Caco-2 (cell line): ENCODE measurements at regions not wholly inside any gene's neighbourhood (a gene's known extent, or its start where the extent isn't known, plus 50 kb on each side); places are given as distances from the start of the nearest gene placed in this dataset.

Experiments
- BruUV-seq: library from RNA; stranded (reverse); fragments of 400-500 nt; replicated peaks from 2 replicates; lab custom pipeline; 2021; lab: Mats Ljungman, UMichigan
- CTCF ChIA-PET: fragments of 300-600 bp; sonication (Branson Sonifier 250); formaldehyde crosslinking; loops from one replicate; lab custom pipeline; 2022; ENCODE audit warnings: antibody characterized with exemption; lab: Charles Lee
- POLR2A ChIA-PET: fragments of 300-600 bp; sonication (Branson Sonifier 250); formaldehyde crosslinking; loops from one replicate; lab custom pipeline; 2022; ENCODE audit warnings: antibody characterized with exemption; lab: Charles Lee
- DNase-seq, 2 experiments: peaks; one replicate each; pipeline versions ENCODE4 v3.0.0 to v3.0.0-alpha.2; 2020 to 2022
- H3K27me3 ChIP-seq: replicated peaks from 2 replicates; pipeline ENCODE4 v1.6.0; 2011; ENCODE audit warnings: low read length; ENCODE audit not compliant: control insufficient read depth, insufficient read depth
- H3K36me3 ChIP-seq: 2 replicates; pipeline ENCODE4 v1.5.1; 2011; ENCODE audit warnings: low read length; ENCODE audit not compliant: control insufficient read depth, insufficient read depth
- H3K4me1 ChIP-seq: fragments of 250-450 bp; sonication (Bioruptor Pico); 2 replicates; pipeline ENCODE4 v1.5.1; 2020; ENCODE audit warnings: mild to moderate bottlenecking
- H3K4me3 ChIP-seq: 2 replicates; pipeline ENCODE4 v1.5.1; 2011; ENCODE audit warnings: low read depth, mild to moderate bottlenecking, control low read depth, low read length
- H3K9me3 ChIP-seq: fragments of 250-450 bp; sonication (Bioruptor Pico); 2 replicates; pipeline ENCODE4 v1.5.1; 2020; ENCODE audit warnings: mild to moderate bottlenecking, moderate library complexity
- H3K27ac Mint-ChIP-seq: one replicate; pipeline ENCODE4 v1.8.0; 2022; ENCODE audit warnings: mixed read lengths; ENCODE audit not compliant: unreplicated experiment
- H3K27me3 Mint-ChIP-seq: one replicate; pipeline ENCODE4 v1.8.0; 2022; ENCODE audit warnings: mixed read lengths; ENCODE audit not compliant: insufficient read depth, unreplicated experiment
- H3K36me3 Mint-ChIP-seq: one replicate; pipeline ENCODE4 v1.8.0; 2022; ENCODE audit warnings: mild to moderate bottlenecking, mixed read lengths; ENCODE audit not compliant: insufficient read depth, unreplicated experiment
- H3K4me1 Mint-ChIP-seq: one replicate; pipeline ENCODE4 v1.8.0; 2022; ENCODE audit warnings: low read depth, mixed read lengths; ENCODE audit not compliant: unreplicated experiment
- H3K4me3 Mint-ChIP-seq: one replicate; pipeline ENCODE4 v1.8.0; 2022; ENCODE audit warnings: mild to moderate bottlenecking, moderate library complexity, mixed read lengths; ENCODE audit not compliant: unreplicated experiment
- H3K9me3 Mint-ChIP-seq: one replicate; pipeline ENCODE4 v1.8.0; 2022; ENCODE audit warnings: mixed read lengths; ENCODE audit not compliant: unreplicated experiment
- intact Hi-C: fragments of 100-400 bp; cut with micrococcal nuclease; formaldehyde crosslinking; loops from one replicate; pipeline ENCODE4 v1.10.0; 2022; ENCODE audit not compliant: unreplicated experiment
- TF ChIP-seq, protein P1 (sequence below), 2 experiments: fragments of 200-600 bp in 1 of 2; IDR thresholded peaks; 1 replicate in 1 of 2; 2 replicates in 1 of 2; pipeline versions ENCODE4 v1.5.1 to v1.8.0; 2011 to 2022; ENCODE audit warnings: antibody characterized with exemption in 1 of 2, control low read depth in 1 of 2, inconsistent platforms in 1 of 2, low read depth in 1 of 2, low read length in 1 of 2, mild to moderate bottlenecking in 1 of 2, moderate library complexity in 1 of 2; ENCODE audit not compliant: insufficient read depth in 1 of 2, severe bottlenecking in 1 of 2, unreplicated experiment in 1 of 2

DNA sequence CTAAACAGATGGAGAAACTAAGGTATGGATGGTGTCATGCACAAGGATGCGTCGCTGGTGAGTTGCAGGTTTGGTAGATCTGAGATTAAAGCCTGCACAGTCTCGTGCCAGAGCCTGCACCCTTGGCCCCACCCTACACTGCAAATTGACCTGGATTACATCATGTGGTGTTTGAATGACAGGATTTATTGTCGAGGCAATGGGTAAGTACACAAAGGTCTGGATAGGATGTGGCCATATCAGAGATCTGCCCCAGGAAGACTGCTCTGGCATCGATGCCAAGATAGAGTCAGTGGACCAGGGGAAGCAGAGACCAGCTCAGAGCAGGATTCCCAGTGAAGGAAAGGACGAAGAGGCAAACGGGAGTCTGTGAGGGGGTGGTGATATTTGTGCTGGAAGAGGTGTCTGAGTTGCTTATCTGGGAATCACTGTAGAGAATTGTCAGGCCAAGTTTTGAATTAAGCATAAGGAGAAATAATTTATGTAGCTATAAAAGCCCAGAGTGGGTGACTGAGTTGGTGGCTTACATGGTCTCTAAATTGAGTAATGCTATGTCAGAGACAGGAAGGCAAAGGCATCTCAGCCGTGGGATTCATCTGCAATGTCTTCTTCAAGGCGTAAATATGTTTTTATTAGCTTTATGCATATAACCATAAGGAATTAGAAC is 499.6 kb upstream of the B3GAT1 start:
- H3K36me3 Mint-ChIP-seq: no peaks in the 10 kb centered on the region
- peaks cover 4% of the 10 kb centered on the region for H3K27me3 Mint-ChIP-seq
- TF ChIP-seq, protein P1, sequence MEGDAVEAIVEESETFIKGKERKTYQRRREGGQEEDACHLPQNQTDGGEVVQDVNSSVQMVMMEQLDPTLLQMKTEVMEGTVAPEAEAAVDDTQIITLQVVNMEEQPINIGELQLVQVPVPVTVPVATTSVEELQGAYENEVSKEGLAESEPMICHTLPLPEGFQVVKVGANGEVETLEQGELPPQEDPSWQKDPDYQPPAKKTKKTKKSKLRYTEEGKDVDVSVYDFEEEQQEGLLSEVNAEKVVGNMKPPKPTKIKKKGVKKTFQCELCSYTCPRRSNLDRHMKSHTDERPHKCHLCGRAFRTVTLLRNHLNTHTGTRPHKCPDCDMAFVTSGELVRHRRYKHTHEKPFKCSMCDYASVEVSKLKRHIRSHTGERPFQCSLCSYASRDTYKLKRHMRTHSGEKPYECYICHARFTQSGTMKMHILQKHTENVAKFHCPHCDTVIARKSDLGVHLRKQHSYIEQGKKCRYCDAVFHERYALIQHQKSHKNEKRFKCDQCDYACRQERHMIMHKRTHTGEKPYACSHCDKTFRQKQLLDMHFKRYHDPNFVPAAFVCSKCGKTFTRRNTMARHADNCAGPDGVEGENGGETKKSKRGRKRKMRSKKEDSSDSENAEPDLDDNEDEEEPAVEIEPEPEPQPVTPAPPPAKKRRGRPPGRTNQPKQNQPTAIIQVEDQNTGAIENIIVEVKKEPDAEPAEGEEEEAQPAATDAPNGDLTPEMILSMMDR (IDR thresholded peaks at IDR 0.05; ENCODE audit: insufficient read depth in 1 of 2, low read depth in 1 of 2, low read length in 1 of 2, severe bottlenecking in 1 of 2, unreplicated experiment in 1 of 2): no peak
- H3K4me3 Mint-ChIP-seq: no peak overlapping the region
- H3K27ac Mint-ChIP-seq: peak overlapping the region; percentile 0
- peak in 1 of 2 experiments; percentile 33 for DNase-seq
- no TSS peak for BruUV-seq
- H3K4me1 Mint-ChIP-seq: no peaks in the 10 kb centered on the region
- Histone ChIP-seq H3K4me1 (no peaks in the 10 kb centered on the region), H3K36me3 (no peaks in the 10 kb centered on the region), H3K27me3 (no peaks in the 10 kb centered on the region), H3K9me3 (no peaks in the 10 kb centered on the region), H3K4me3 (no peak overlapping the region)
- CTCF ChIA-PET: no interaction called here
- intact Hi-C loops: no loop called here
- POLR2A ChIA-PET: no interaction called here
- no peaks in the 10 kb centered on the region for H3K9me3 Mint-ChIP-seq

DNA sequence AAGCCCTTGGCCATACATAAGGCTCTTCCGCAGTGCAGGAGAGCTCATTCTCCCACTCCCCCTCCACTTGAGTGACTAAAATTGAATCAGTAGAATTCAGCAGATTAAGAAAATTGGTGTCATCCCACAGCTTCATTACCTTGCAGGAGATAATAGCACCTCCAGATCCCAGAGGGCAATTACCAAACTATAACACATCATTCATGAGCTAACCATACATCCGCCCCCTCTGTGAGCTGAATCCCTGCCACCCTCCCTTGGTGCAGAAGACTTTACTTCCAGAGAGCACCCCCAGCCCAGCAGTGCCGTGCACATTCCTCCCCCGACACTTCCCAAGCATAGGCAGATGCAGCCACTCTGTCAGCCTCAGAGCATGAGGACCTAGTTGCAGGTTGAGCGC is 496.5 kb upstream of the B3GAT1 start:
- no peaks in the 10 kb centered on the region for H3K27me3 ChIP-seq

DNA sequence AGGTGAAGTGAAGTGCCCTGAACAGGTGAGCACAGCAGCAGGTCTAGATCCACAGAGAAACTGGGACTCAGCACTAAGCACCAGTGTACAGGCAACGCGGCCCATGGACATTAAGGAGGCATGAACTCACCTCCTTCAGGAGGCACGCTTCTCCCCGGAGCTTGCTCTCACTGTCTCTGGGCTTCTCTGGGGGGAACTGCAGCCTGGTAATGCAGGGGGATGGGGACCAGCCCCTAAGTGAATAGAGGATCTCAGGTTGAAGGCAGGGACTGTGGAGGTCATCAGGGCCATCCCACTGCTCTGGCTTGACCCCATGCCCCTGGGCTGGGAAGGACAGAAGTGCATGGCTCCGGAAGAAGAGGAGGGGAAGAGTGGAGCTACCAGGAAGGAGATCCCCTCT is 495.6 kb upstream of the B3GAT1 start:
- Mint-ChIP-seq H3K4me1 (no peaks in the 10 kb centered on the region), H3K9me3 (no peaks in the 10 kb centered on the region), H3K27ac (no peak overlapping the region), H3K36me3 (no peaks in the 10 kb centered on the region), H3K4me3 (no peak overlapping the region), H3K27me3 (peaks cover 11% of the 10 kb centered on the region)
- Histone ChIP-seq H3K9me3 (no peaks in the 10 kb centered on the region), H3K36me3 (no peaks in the 10 kb centered on the region), H3K4me1 (no peaks in the 10 kb centered on the region), H3K4me3 (no peak overlapping the region), H3K27me3 (no peaks in the 10 kb centered on the region)
- intact Hi-C loops: no loop called here
- no TSS peak for BruUV-seq
- no peak for DNase-seq
- TF ChIP-seq, protein P1 (IDR thresholded peaks at IDR 0.05; ENCODE audit: insufficient read depth in 1 of 2, low read depth in 1 of 2, low read length in 1 of 2, severe bottlenecking in 1 of 2, unreplicated experiment in 1 of 2): no peak
- ChIA-PET POLR2A (no interaction called here), CTCF (no interaction called here)

More for the DNA sequence above, 496.5 kb upstream of the B3GAT1 start:
- POLR2A ChIA-PET: no interaction called here
- Mint-ChIP-seq H3K36me3 (no peaks in the 10 kb centered on the region), H3K4me3 (no peak overlapping the region), H3K27me3 (peaks cover 14% of the 10 kb centered on the region), H3K9me3 (no peaks in the 10 kb centered on the region), H3K4me1 (no peaks in the 10 kb centered on the region), H3K27ac (no peak overlapping the region)
- Histone ChIP-seq H3K9me3 (no peaks in the 10 kb centered on the region), H3K36me3 (no peaks in the 10 kb centered on the region), H3K4me3 (no peak overlapping the region), H3K4me1 (no peaks in the 10 kb centered on the region)
- CTCF ChIA-PET: no interaction called here
- TF ChIP-seq, protein P1 (IDR thresholded peaks at IDR 0.05; ENCODE audit: insufficient read depth in 1 of 2, low read depth in 1 of 2, low read length in 1 of 2, severe bottlenecking in 1 of 2, unreplicated experiment in 1 of 2): no peak
- no TSS peak for BruUV-seq
- no peak for DNase-seq
- intact Hi-C loops: no loop called here
